ENCODE measurements at regions not wholly inside any gene's neighbourhood (a gene's known extent, or its start where the extent isn't known, plus 50 kb on each side); places are given as distances from the start of the nearest gene placed in this dataset.

DNA sequence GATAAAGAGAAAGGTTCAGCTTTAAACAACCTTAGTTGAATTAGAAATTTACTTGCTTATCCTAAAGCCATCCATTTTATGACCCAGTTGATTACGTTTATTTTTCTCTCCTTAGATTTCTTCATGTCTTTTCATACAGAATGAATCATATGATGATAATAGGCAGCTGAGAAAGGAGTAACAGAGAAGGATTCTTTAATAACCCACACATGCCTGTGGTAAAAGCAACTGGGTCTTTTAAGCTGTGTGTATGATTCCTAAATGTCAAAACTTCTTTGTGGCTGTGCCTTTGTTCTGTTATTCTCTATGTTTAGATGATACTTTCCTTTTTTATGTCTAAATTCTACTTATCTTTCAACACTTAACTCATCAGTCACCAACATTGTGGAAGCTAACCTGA, 626.5 kb downstream of the NCAM2 start:
- Mint-ChIP-seq H3K4me3 (ENCODE audit: unreplicated experiment) (no peak overlapping the region), H3K9me3 (ENCODE audit: unreplicated experiment) (no peaks in the 10 kb centered on the region), H3K27ac (ENCODE audit: unreplicated experiment) (no peak overlapping the region), H3K4me1 (ENCODE audit: unreplicated experiment) (no peaks in the 10 kb centered on the region), H3K36me3 (ENCODE audit: low read depth, unreplicated experiment) (no peaks in the 10 kb centered on the region), H3K27me3 (ENCODE audit: unreplicated experiment) (no peaks in the 10 kb centered on the region)
- no peak for DNase-seq (ENCODE audit: low spot score)
- TF ChIP-seq, protein P1, sequence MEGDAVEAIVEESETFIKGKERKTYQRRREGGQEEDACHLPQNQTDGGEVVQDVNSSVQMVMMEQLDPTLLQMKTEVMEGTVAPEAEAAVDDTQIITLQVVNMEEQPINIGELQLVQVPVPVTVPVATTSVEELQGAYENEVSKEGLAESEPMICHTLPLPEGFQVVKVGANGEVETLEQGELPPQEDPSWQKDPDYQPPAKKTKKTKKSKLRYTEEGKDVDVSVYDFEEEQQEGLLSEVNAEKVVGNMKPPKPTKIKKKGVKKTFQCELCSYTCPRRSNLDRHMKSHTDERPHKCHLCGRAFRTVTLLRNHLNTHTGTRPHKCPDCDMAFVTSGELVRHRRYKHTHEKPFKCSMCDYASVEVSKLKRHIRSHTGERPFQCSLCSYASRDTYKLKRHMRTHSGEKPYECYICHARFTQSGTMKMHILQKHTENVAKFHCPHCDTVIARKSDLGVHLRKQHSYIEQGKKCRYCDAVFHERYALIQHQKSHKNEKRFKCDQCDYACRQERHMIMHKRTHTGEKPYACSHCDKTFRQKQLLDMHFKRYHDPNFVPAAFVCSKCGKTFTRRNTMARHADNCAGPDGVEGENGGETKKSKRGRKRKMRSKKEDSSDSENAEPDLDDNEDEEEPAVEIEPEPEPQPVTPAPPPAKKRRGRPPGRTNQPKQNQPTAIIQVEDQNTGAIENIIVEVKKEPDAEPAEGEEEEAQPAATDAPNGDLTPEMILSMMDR (IDR thresholded peaks at IDR 0.05; ENCODE audit: unreplicated experiment) = no peak

DNA sequence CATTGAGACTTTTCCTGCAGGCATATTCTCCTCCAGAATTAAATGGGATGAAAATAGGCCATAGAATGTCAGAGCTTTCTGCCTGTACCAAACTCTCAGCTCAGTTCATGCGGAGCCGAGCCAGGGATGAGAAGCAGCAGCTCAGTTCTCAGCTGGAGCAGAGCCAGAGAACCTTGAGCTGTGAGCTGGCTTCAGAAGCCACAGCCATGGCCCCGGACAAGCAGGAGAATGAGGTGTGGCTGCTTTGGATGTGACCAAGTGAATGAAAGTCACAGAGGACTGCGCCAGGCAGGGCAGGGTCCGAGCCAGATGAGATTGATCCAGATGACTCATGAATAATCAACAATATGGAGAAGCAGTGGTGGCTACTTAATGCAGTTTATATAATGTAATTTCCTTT, 633.8 kb downstream of the NCAM2 start:
- Mint-ChIP-seq H3K36me3 (ENCODE audit: low read depth, unreplicated experiment) (peaks cover 5% of the 10 kb centered on the region), H3K4me1 (ENCODE audit: unreplicated experiment) (no peaks in the 10 kb centered on the region), H3K9me3 (ENCODE audit: unreplicated experiment) (no peaks in the 10 kb centered on the region), H3K27me3 (ENCODE audit: unreplicated experiment) (no peaks in the 10 kb centered on the region), H3K4me3 (ENCODE audit: unreplicated experiment) (no peak overlapping the region), H3K27ac (ENCODE audit: unreplicated experiment) (no peak overlapping the region)
- TF ChIP-seq, protein P1 (IDR thresholded peaks at IDR 0.05; ENCODE audit: unreplicated experiment) = no peak
- no peak for DNase-seq (ENCODE audit: low spot score)

DNA sequence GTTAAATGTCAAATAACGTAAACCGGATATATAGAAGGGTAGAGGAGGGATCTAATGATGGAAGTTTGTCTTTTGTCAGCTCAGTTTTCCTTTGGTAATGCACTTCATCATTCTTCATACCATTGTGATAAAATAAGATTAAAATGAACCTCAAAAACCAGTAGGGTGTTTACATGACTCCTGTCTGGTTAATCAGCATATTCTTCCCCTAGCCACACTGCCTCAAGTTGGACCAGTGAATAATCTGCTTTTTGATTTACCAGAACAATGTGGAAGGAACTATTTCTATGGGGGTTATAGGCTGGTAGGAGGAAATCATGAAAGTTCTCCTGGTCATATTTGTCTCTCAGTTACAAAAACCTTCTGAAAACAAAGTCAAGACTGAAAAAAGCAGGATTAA, 634.7 kb downstream of the NCAM2 start:
- Mint-ChIP-seq H3K4me1 (ENCODE audit: unreplicated experiment) (no peaks in the 10 kb centered on the region), H3K4me3 (ENCODE audit: unreplicated experiment) (no peak overlapping the region), H3K9me3 (ENCODE audit: unreplicated experiment) (no peaks in the 10 kb centered on the region), H3K27ac (ENCODE audit: unreplicated experiment) (no peak overlapping the region), H3K27me3 (ENCODE audit: unreplicated experiment) (no peaks in the 10 kb centered on the region), H3K36me3 (ENCODE audit: low read depth, unreplicated experiment) (peaks cover 5% of the 10 kb centered on the region)
- no peak for DNase-seq (ENCODE audit: low spot score)
- TF ChIP-seq, protein P1 (IDR thresholded peaks at IDR 0.05; ENCODE audit: unreplicated experiment) = no peak

DNA sequence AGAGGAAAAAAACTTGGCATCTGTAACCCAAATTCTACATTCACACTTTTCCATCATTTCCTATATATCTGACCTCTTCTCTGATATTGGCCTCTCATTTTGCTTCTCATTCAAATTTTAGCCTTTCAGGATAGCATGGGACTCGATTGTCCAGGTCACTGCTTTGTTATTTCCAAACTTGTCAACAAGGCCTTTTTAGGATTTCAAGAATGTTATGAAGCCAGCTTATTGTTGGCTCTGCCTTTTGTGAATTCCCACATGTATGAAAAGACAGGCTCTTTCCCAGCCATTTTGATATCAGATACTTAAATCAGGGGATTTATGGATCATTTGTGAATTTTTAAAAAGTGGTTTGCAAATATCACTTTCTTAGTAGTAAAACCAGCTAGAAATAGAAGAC, 663.5 kb downstream of the NCAM2 start:
- no peak overlapping the region for H3K27ac Mint-ChIP-seq (ENCODE audit: unreplicated experiment)
- no peak for DNase-seq (ENCODE audit: low spot score)
- H3K9me3 Mint-ChIP-seq (ENCODE audit: unreplicated experiment) = no peaks in the 10 kb centered on the region
- no peaks in the 10 kb centered on the region for H3K27me3 Mint-ChIP-seq (ENCODE audit: unreplicated experiment)
- TF ChIP-seq, protein P1 (IDR thresholded peaks at IDR 0.05; ENCODE audit: unreplicated experiment) = no peak
- H3K4me1 Mint-ChIP-seq (ENCODE audit: unreplicated experiment) = peaks cover 4% of the 10 kb centered on the region
- H3K36me3 Mint-ChIP-seq (ENCODE audit: low read depth, unreplicated experiment) = no peaks in the 10 kb centered on the region
- H3K4me3 Mint-ChIP-seq (ENCODE audit: unreplicated experiment) = no peak overlapping the region

DNA sequence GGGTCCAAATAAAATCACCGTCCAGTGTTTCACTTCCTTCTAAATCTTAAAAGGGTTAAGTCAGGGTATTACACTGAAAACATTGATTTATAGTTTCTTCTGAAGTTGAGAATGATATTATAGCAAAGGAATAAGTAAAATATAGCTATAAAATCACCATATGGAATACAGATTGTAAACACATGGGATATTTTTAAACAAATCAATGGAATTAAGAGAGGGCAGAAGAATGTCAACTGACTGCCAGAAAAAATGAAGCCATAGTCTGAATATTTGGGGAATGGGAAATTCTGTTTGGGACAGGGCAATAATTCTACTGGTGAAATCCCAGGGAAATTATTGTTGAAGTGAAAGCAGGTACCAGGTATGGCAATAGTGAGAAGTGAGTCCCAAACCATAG, 664.6 kb downstream of the NCAM2 start:
- Mint-ChIP-seq H3K9me3 (ENCODE audit: unreplicated experiment) (no peaks in the 10 kb centered on the region), H3K36me3 (ENCODE audit: low read depth, unreplicated experiment) (no peaks in the 10 kb centered on the region), H3K4me1 (ENCODE audit: unreplicated experiment) (peaks cover 4% of the 10 kb centered on the region), H3K27me3 (ENCODE audit: unreplicated experiment) (no peaks in the 10 kb centered on the region), H3K27ac (ENCODE audit: unreplicated experiment) (no peak overlapping the region), H3K4me3 (ENCODE audit: unreplicated experiment) (no peak overlapping the region)
- TF ChIP-seq, protein P1 (IDR thresholded peaks at IDR 0.05; ENCODE audit: unreplicated experiment) = no peak
- no peak for DNase-seq (ENCODE audit: low spot score)

Measured in endothelial cell (in vitro differentiated cells).